Right atrium auricular region (tissue), 2 donors: ENCODE measurements at regions not wholly inside any gene's neighbourhood (a gene's known extent, or its start where the extent isn't known, plus 50 kb on each side); places are given as distances from the start of the nearest gene placed in this dataset.

Source experiments
- DNase-seq: peaks from one replicate; pipeline ENCODE4 v3.0.0-alpha.2; 2019; ENCODE audit warnings: low spot score
- H3K27ac ChIP-seq, 2 donors: fragments of 200-600 bp; sonication (generic); 1 replicate in 1 of 2; 2 replicates in 1 of 2; pipeline ENCODE4 v1.5.1; 2016 to 2019
- H3K27me3 ChIP-seq, 2 donors: fragments of 200-600 bp; sonication (generic); one replicate each; pipeline versions ENCODE4 v1.5.1 to v1.6.0; 2017 to 2019
- H3K36me3 ChIP-seq: fragments of 200-600 bp; sonication (generic); one replicate; pipeline ENCODE4 v1.5.1; 2016
- H3K4me1 ChIP-seq, 2 donors: fragments of 200-600 bp; sonication (generic); one replicate each; pipeline versions ENCODE4 v1.5.1 to v1.6.0; 2017 to 2019
- H3K4me3 ChIP-seq, 2 donors: fragments of 200-600 bp; sonication (generic); 1 replicate in 1 of 2; 2 replicates in 1 of 2; pipeline ENCODE4 v1.5.1; 2017 to 2019; ENCODE audit warnings: mild to moderate bottlenecking in 1 of 2, moderate library complexity in 1 of 2
- H3K9me3 ChIP-seq, 2 donors: fragments of 200-600 bp; sonication (generic); one replicate each; pipeline ENCODE4 v1.5.1; 2019
- TF ChIP-seq, protein P1 (sequence below), 2 donors: fragments of 200-600 bp; sonication (generic); IDR thresholded peaks; one replicate each; pipeline ENCODE4 v1.5.1; 2019; ENCODE audit warnings: antibody characterized with exemption in 2 of 2

DNA sequence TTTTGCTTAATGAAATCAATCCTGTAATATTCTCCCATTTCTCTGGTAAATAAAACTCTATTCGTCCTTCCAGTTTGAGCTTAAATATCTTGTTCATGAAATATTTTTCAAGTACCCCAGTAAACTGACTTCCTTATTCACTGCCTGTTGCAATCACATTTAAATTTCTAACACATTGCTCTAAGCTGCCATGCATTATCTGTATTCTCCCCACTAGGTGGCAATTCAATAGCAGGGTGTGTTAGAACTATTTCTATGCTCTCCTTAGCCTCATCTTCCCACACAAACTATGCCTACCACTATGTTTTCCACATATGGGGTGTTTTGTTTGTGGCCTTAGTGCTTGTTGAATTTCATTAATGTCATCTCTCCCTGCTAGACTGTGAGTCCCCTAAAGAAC is 377.1 kb upstream of the HS3ST1 start:
- H3K9me3 ChIP-seq: no peaks in the 10 kb centered on the region

DNA sequence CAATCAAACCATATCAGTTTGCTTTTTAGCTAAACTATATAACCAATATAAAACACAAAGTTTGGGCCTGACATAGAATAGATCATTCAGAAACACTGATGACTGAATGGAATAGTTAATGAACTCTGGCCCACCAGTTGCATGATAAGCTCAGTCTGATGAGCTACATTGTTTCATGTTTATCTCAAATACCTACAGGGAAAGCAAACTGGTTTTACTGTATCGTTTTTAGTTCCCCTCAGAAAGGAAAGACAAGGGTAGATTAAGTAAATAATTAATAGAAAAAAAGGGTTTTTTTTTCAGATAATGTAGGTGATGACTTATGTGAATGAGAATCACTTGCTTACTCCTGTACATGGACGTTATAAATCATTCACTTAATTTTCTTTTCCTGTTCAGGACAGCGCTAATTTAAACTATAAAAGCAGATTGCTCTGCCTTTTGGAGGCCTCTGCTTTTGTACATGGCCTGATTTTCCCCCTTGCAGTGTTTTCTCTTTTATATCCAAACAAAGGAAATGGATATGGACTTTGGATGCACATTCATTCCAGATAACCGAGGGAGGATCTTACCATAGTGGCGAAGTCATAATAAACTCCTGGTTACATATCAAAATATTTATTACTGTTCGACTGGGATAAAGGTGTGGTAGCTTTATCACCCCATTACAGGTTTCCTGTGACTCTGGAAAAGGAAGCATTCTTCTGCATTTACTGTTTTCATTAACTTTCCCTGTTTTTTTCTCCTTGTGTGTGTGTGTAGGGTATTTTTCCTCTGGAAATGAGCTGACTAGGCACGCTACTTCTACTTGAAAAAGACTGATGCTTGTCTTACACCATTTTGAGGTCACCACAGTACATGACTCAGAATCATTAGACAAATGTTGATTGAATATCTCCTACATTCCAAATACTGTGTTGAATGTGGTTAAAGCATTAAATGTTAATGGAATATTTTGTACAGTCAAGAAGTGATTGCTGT is 373.1 kb upstream of the HS3ST1 start:
- Histone ChIP-seq H3K9me3 (no peaks in the 10 kb centered on the region), H3K27me3 (no peaks in the 10 kb centered on the region), H3K36me3 (no peaks in the 10 kb centered on the region), H3K4me1 (no peaks in the 10 kb centered on the region), H3K4me3 (no peak overlapping the region), H3K27ac (no peak overlapping the region)
- TF ChIP-seq, protein P1, sequence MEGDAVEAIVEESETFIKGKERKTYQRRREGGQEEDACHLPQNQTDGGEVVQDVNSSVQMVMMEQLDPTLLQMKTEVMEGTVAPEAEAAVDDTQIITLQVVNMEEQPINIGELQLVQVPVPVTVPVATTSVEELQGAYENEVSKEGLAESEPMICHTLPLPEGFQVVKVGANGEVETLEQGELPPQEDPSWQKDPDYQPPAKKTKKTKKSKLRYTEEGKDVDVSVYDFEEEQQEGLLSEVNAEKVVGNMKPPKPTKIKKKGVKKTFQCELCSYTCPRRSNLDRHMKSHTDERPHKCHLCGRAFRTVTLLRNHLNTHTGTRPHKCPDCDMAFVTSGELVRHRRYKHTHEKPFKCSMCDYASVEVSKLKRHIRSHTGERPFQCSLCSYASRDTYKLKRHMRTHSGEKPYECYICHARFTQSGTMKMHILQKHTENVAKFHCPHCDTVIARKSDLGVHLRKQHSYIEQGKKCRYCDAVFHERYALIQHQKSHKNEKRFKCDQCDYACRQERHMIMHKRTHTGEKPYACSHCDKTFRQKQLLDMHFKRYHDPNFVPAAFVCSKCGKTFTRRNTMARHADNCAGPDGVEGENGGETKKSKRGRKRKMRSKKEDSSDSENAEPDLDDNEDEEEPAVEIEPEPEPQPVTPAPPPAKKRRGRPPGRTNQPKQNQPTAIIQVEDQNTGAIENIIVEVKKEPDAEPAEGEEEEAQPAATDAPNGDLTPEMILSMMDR (IDR thresholded peaks at IDR 0.05): no peak
- DNase-seq: no peak

More for the DNA sequence above, 377.1 kb upstream of the HS3ST1 start:
- DNase-seq: no peak
- Histone ChIP-seq H3K36me3 (no peaks in the 10 kb centered on the region), H3K4me3 (no peak overlapping the region), H3K27ac (no peak overlapping the region), H3K27me3 (no peaks in the 10 kb centered on the region), H3K4me1 (no peaks in the 10 kb centered on the region)
- TF ChIP-seq, protein P1 (IDR thresholded peaks at IDR 0.05): peak; percentile 51 to 71

DNA sequence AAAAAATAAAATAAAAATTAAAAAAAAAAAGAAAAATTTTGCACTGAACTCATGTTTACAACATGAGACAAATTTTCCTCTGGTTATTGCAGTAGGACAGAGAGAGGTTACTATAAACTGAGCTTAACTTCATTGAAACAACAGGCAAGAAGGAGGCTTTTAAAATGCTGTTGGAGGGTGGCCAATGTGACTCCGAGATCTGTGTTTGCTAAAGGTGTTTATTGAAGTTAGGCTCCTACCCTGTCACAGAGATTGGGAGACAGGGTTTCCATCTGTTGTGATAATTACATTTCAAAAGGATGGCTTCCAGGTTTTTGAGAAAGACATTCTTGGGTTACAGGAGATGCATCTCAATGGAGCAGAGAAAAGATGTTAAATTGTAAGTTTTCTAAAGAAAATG is 370.5 kb upstream of the HS3ST1 start:
- H3K27ac ChIP-seq: no peak overlapping the region
- DNase-seq: no peak
- TF ChIP-seq, protein P1 (IDR thresholded peaks at IDR 0.05): no peak
- no peak overlapping the region for H3K4me3 ChIP-seq
- H3K27me3 ChIP-seq: no peaks in the 10 kb centered on the region
- H3K9me3 ChIP-seq: no peaks in the 10 kb centered on the region
- no peaks in the 10 kb centered on the region for H3K4me1 ChIP-seq
- H3K36me3 ChIP-seq: no peaks in the 10 kb centered on the region

DNA sequence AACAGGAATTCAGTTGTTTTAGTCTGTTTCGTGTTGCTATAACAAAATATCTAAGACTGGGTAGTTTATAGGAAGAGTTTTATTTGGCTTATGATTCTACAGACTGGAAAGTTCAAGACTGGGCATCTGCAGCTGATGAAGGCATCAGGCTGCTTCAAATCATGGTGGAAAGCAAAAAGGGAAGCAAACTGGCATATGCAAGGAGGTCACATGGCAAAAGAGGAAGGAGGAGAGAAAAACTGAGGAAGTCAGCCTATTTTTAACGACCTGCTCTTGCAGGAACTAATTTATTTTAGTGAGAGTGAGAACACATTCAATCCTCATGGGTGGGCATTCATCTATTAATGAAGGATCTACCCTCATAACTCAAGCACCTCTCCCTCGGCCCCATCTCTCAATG is 363.1 kb upstream of the HS3ST1 start:
- no peak overlapping the region for H3K27ac ChIP-seq
- no peaks in the 10 kb centered on the region for H3K9me3 ChIP-seq
- DNase-seq: no peak
- H3K36me3 ChIP-seq: no peaks in the 10 kb centered on the region
- TF ChIP-seq, protein P1 (IDR thresholded peaks at IDR 0.05): no peak
- H3K27me3 ChIP-seq: no peaks in the 10 kb centered on the region
- H3K4me3 ChIP-seq: no peak overlapping the region
- H3K4me1 ChIP-seq: no peaks in the 10 kb centered on the region

DNA sequence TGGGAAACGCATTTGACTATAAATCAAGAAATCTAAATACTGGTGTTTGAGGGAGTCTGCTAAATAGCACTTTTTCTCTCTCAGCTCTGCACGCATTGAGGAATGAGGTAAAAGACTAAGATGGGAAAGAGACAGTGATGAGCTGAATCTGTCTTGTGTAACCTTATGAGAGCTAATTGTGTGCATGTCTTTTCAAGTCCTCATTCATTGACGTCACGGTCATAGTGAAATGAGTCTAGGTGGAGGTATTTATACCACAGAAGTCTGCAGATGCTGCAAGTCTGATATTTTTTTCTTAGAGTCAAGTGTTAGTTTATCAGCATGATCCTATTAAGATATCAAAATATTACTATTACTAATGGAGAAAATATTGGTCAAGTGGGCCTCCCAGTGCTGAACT is 361.5 kb upstream of the HS3ST1 start:
- Histone ChIP-seq H3K4me1 (no peaks in the 10 kb centered on the region), H3K9me3 (no peaks in the 10 kb centered on the region), H3K36me3 (no peaks in the 10 kb centered on the region), H3K27me3 (no peaks in the 10 kb centered on the region), H3K27ac (no peak overlapping the region), H3K4me3 (no peak overlapping the region)
- TF ChIP-seq, protein P1 (IDR thresholded peaks at IDR 0.05): no peak
- DNase-seq: no peak
